ENCODE measurements at regions not wholly inside any gene's neighbourhood (a gene's known extent, or its start where the extent isn't known, plus 50 kb on each side); places are given as distances from the start of the nearest gene placed in this dataset.
"Not testable (repeated sequence)": the region's sequence is repeated elsewhere in the genome, so short reads cannot be mapped to it uniquely, and the experiment has no call there.

- no peak for DNase-seq (ENCODE audit: low read depth, low spot score)
These were observed 664.2 kb downstream of the QKI start for GRCh38 chr6:164078532-164079274.

GRCh38 chr6:164076818-164077532, 662.5 kb downstream of the QKI start:
- DNase-seq (ENCODE audit: low read depth, low spot score): not testable (repeated sequence)

GRCh38 chr6:164075981-164076615, 661.6 kb downstream of the QKI start:
- no peak for DNase-seq (ENCODE audit: low read depth, low spot score)

- no peak for DNase-seq (ENCODE audit: low read depth, low spot score)
These were observed 657.7 kb downstream of the QKI start for GRCh38 chr6:164072240-164072666.

- no peak for DNase-seq (ENCODE audit: low read depth, low spot score)
These were observed 655.0 kb downstream of the QKI start for GRCh38 chr6:164069350-164069990.

- no peak for DNase-seq (ENCODE audit: low read depth, low spot score)
These were observed 654.0 kb downstream of the QKI start for GRCh38 chr6:164068527-164068926.

- no peak for DNase-seq (ENCODE audit: low read depth, low spot score)
These were observed 652.2 kb downstream of the QKI start for GRCh38 chr6:164066766-164067165.

- DNase-seq (ENCODE audit: low read depth, low spot score): no peak
These were observed 651.8 kb downstream of the QKI start for GRCh38 chr6:164066335-164066734.

- no peak for DNase-seq (ENCODE audit: low read depth, low spot score)
These were observed 648.8 kb downstream of the QKI start for GRCh38 chr6:164063346-164063745.

- no peak for DNase-seq (ENCODE audit: low read depth, low spot score)
These were observed 648.4 kb downstream of the QKI start for GRCh38 chr6:164062872-164063271.

GRCh38 chr6:164057876-164058275, 643.4 kb downstream of the QKI start:
- DNase-seq (ENCODE audit: low read depth, low spot score): no peak

- DNase-seq (ENCODE audit: low read depth, low spot score): no peak
These were observed 636.9 kb downstream of the QKI start for GRCh38 chr6:164051427-164051826.

GRCh38 chr6:164049517-164049988, 635.0 kb downstream of the QKI start:
- no peak for DNase-seq (ENCODE audit: low read depth, low spot score)

GRCh38 chr6:164048840-164049516, 634.5 kb downstream of the QKI start:
- no peak for DNase-seq (ENCODE audit: low read depth, low spot score)

GRCh38 chr6:164045082-164045481, 630.6 kb downstream of the QKI start:
- no peak for DNase-seq (ENCODE audit: low read depth, low spot score)

GRCh38 chr6:164043656-164044055, 629.1 kb downstream of the QKI start:
- DNase-seq (ENCODE audit: low read depth, low spot score): not testable (repeated sequence)

- DNase-seq (ENCODE audit: low read depth, low spot score): no peak
These were observed 627.7 kb downstream of the QKI start for GRCh38 chr6:164042212-164042611.

GRCh38 chr6:164040994-164041393, 626.5 kb downstream of the QKI start:
- DNase-seq (ENCODE audit: low read depth, low spot score): no peak

- no peak for DNase-seq (ENCODE audit: low read depth, low spot score)
These were observed 625.4 kb downstream of the QKI start for GRCh38 chr6:164039954-164040375.

- DNase-seq (ENCODE audit: low read depth, low spot score): no peak
These were observed 622.8 kb downstream of the QKI start for GRCh38 chr6:164037171-164037870.
